SU-DHL-6 (cell line): ENCODE measurements at regions not wholly inside any gene's neighbourhood (a gene's known extent, or its start where the extent isn't known, plus 50 kb on each side); places are given as distances from the start of the nearest gene placed in this dataset.

Experiments
- EZH2phosphoT487 ChIP-seq: fragments of 200-600 bp; sonication (generic), shearing (Covaris generic); conservative IDR thresholded peaks from 2 replicates; pipeline ENCODE4 v1.6.1; 2018; ENCODE audit warnings: mild to moderate bottlenecking, antibody characterized with exemption, low read length, moderate library complexity, mixed read lengths
- TF ChIP-seq, protein P1 (sequence below): fragments of 200-600 bp; sonication (generic); IDR thresholded peaks from one replicate; pipeline ENCODE4 v1.5.1; 2017; ENCODE audit warnings: antibody characterized with exemption, mild to moderate bottlenecking, low read length, moderate library complexity; ENCODE audit not compliant: insufficient read depth, poor library complexity, severe bottlenecking

DNA sequence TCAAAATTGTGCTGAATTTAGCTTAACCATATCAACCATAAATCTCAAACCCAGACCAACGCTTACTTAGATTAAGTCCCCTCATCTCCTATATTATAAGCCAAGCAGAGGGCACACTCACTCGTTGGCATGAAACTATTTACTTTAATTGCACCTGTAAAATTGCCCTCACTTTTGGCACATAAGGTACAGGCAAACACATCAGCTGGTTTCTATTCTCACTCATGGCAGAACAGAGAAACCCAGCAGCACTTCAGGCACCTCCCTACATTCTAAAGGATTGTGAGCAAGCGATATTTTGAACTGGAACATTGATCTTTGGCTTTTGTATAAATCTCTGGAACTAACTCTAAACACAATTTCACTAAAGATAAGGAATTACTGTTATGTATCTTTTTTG lies 845.6 kb upstream of the CDH6 start:
- TF ChIP-seq, protein P1, sequence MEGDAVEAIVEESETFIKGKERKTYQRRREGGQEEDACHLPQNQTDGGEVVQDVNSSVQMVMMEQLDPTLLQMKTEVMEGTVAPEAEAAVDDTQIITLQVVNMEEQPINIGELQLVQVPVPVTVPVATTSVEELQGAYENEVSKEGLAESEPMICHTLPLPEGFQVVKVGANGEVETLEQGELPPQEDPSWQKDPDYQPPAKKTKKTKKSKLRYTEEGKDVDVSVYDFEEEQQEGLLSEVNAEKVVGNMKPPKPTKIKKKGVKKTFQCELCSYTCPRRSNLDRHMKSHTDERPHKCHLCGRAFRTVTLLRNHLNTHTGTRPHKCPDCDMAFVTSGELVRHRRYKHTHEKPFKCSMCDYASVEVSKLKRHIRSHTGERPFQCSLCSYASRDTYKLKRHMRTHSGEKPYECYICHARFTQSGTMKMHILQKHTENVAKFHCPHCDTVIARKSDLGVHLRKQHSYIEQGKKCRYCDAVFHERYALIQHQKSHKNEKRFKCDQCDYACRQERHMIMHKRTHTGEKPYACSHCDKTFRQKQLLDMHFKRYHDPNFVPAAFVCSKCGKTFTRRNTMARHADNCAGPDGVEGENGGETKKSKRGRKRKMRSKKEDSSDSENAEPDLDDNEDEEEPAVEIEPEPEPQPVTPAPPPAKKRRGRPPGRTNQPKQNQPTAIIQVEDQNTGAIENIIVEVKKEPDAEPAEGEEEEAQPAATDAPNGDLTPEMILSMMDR, result no peak
- no peak for TF ChIP-seq EZH2phosphoT487
